Fibroblast of lung (primary cell): ENCODE measurements at regions not wholly inside any gene's neighbourhood (a gene's known extent, or its start where the extent isn't known, plus 50 kb on each side); places are given as distances from the start of the nearest gene placed in this dataset.

Source experiments
- DNase-seq, 2 donors: peaks; one replicate each; pipeline versions ENCODE4 v3.0.0 to v3.0.0-alpha.2; 2010; ENCODE audit warnings: low read depth in 2 of 2
- H2AFZ ChIP-seq: 2 replicates; pipeline ENCODE4 v1.5.1; 2012; ENCODE audit warnings: low read length, control low read depth, inconsistent platforms
- H3K27ac ChIP-seq: 2 replicates; pipeline ENCODE4 v1.5.1; 2011; ENCODE audit warnings: low read length, control low read depth; ENCODE audit not compliant: insufficient read depth
- H3K27me3 ChIP-seq: 2 replicates; pipeline ENCODE4 v1.5.1; 2011; ENCODE audit warnings: mild to moderate bottlenecking, low read length; ENCODE audit not compliant: control insufficient read depth, insufficient read depth
- H3K36me3 ChIP-seq: 2 replicates; pipeline ENCODE4 v1.5.1; 2011; ENCODE audit warnings: low read length; ENCODE audit not compliant: control insufficient read depth, insufficient read depth
- H3K4me1 ChIP-seq: 2 replicates; pipeline ENCODE4 v1.5.1; 2011; ENCODE audit warnings: low read length; ENCODE audit not compliant: control insufficient read depth, insufficient read depth; ENCODE audit errors: extremely low read depth
- H3K4me2 ChIP-seq: 2 replicates; pipeline ENCODE4 v1.5.1; 2011; ENCODE audit warnings: low read length, control low read depth; ENCODE audit not compliant: insufficient read depth; ENCODE audit errors: extremely low read depth
- H3K4me3 ChIP-seq, 4 experiments: fragments of 200-600 bp in 1 of 4; sonication (generic) in 1 of 4; replicated peaks in 1 of 4; 2 replicates each; pipeline ENCODE4 v1.5.1; 2011 to 2016; ENCODE audit warnings: low read length in 4 of 4, low read depth in 3 of 4, mild to moderate bottlenecking in 3 of 4, control low read depth in 2 of 4, inconsistent platforms in 1 of 4, mixed read lengths in 1 of 4; ENCODE audit not compliant: insufficient read depth in 1 of 4; ENCODE audit errors: control extremely low read depth in 1 of 4
- H3K79me2 ChIP-seq: 2 replicates; pipeline ENCODE4 v1.5.1; 2012; ENCODE audit warnings: mild to moderate bottlenecking, low read length, inconsistent platforms; ENCODE audit not compliant: control insufficient read depth, insufficient read depth
- H3K9ac ChIP-seq: 2 replicates; pipeline ENCODE4 v1.5.1; 2011; ENCODE audit warnings: mild to moderate bottlenecking, low read length, control low read depth; ENCODE audit not compliant: insufficient read depth
- H3K9me3 ChIP-seq: 2 replicates; pipeline ENCODE4 v1.5.1; 2012; ENCODE audit warnings: low read depth, low read length; ENCODE audit not compliant: control insufficient read depth, insufficient read depth
- H4K20me1 ChIP-seq: 2 replicates; pipeline ENCODE4 v1.5.1; 2011; ENCODE audit warnings: low read length; ENCODE audit not compliant: control insufficient read depth, insufficient read depth; ENCODE audit errors: extremely low read depth
- CTCF ChIP-seq, 2 donors: IDR thresholded peaks in 1 of 2; conservative IDR thresholded peaks in 1 of 2; 1 replicate in 1 of 2; 2 replicates in 1 of 2; pipeline ENCODE4 v1.5.1; 2011 to 2012; ENCODE audit warnings: low read length in 2 of 2, control low read depth in 1 of 2, inconsistent platforms in 1 of 2, low read depth in 1 of 2, mild to moderate bottlenecking in 1 of 2
- EZH2 ChIP-seq: IDR thresholded peaks from 2 replicates; pipeline ENCODE4 v1.5.1; 2012; ENCODE audit warnings: low read length, control low read depth, mild to moderate bottlenecking; ENCODE audit errors: missing control alignments

DNA sequence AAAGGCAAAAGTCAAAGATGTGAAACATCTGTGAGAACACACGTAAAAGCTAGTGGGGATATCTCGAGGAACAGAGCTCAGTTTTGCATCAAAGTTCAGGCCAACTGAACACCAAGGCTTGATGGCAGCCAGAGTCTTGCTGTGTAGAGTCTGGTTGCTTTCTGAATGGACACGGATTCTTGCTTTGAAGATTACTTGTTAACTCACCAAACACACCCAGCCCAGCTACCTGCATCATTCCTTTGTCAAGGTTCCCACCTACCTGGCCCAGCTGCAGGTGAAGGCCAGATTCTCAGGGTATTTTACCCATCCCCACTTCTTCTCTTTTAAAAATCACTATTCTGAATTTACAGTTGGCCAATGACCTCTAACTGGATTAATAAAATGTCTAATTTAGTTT is 174.4 kb upstream of the PHYHIPL start:
- H4K20me1 ChIP-seq: no peaks in the 10 kb centered on the region
- no peak overlapping the region for H3K4me2 ChIP-seq
- no peak overlapping the region for H3K4me3 ChIP-seq
- H3K27me3 ChIP-seq: no peaks in the 10 kb centered on the region
- H3K9me3 ChIP-seq: no peaks in the 10 kb centered on the region
- DNase-seq: no peak
- no peaks in the 10 kb centered on the region for H3K79me2 ChIP-seq
- no peak overlapping the region for H3K27ac ChIP-seq
- H3K4me1 ChIP-seq: peaks cover 4% of the 10 kb centered on the region
- H2AFZ ChIP-seq: no peak overlapping the region
- H3K9ac ChIP-seq: no peak overlapping the region
- TF ChIP-seq CTCF (conservative IDR thresholded peaks at IDR 0.05 in 1 of 2, IDR thresholded peaks at IDR 0.05 in 1 of 2; ENCODE audit: low read depth in 1 of 2, low read length in 2 of 2) (no peak), EZH2 (no peak)
- H3K36me3 ChIP-seq: no peaks in the 10 kb centered on the region

- H3K27me3 ChIP-seq: no peaks in the 10 kb centered on the region
- no peak overlapping the region for H3K9ac ChIP-seq
These were observed 173.2 kb upstream of the PHYHIPL start for GRCh38 chr10:59003203-59003602.

GRCh38 chr10:59004392-59004791 is 172.1 kb upstream of the PHYHIPL start:
- no peaks in the 10 kb centered on the region for H3K9me3 ChIP-seq
- H2AFZ ChIP-seq: no peak overlapping the region
- no peak overlapping the region for H3K27ac ChIP-seq
- no peak for TF ChIP-seq CTCF (conservative IDR thresholded peaks at IDR 0.05 in 1 of 2, IDR thresholded peaks at IDR 0.05 in 1 of 2; ENCODE audit: low read depth in 1 of 2, low read length in 2 of 2)
- TF ChIP-seq EZH2: no peak
- H3K4me2 ChIP-seq: no peak overlapping the region
- DNase-seq: no peak
- H3K4me3 ChIP-seq: no peak overlapping the region
- H4K20me1 ChIP-seq: no peaks in the 10 kb centered on the region
- H3K9ac ChIP-seq: no peak overlapping the region
- peaks cover 4% of the 10 kb centered on the region for H3K4me1 ChIP-seq
- H3K36me3 ChIP-seq: no peaks in the 10 kb centered on the region
- H3K79me2 ChIP-seq: no peaks in the 10 kb centered on the region
- H3K27me3 ChIP-seq: no peaks in the 10 kb centered on the region

More at GRCh38 chr10:59003203-59003602, 173.2 kb upstream of the PHYHIPL start:
- H4K20me1 ChIP-seq: no peaks in the 10 kb centered on the region
- no peak overlapping the region for H2AFZ ChIP-seq
- H3K4me2 ChIP-seq: no peak overlapping the region
- H3K4me3 ChIP-seq: no peak overlapping the region
- peaks cover 4% of the 10 kb centered on the region for H3K4me1 ChIP-seq
- H3K9me3 ChIP-seq: no peaks in the 10 kb centered on the region
- no peak overlapping the region for H3K27ac ChIP-seq
- H3K79me2 ChIP-seq: no peaks in the 10 kb centered on the region
- TF ChIP-seq CTCF (conservative IDR thresholded peaks at IDR 0.05 in 1 of 2, IDR thresholded peaks at IDR 0.05 in 1 of 2; ENCODE audit: low read depth in 1 of 2, low read length in 2 of 2) (no peak), EZH2 (no peak)
- DNase-seq: no peak
- no peaks in the 10 kb centered on the region for H3K36me3 ChIP-seq
